ENCODE measurements at regions not wholly inside any gene's neighbourhood (a gene's known extent, or its start where the extent isn't known, plus 50 kb on each side); places are given as distances from the start of the nearest gene placed in this dataset.

DNA sequence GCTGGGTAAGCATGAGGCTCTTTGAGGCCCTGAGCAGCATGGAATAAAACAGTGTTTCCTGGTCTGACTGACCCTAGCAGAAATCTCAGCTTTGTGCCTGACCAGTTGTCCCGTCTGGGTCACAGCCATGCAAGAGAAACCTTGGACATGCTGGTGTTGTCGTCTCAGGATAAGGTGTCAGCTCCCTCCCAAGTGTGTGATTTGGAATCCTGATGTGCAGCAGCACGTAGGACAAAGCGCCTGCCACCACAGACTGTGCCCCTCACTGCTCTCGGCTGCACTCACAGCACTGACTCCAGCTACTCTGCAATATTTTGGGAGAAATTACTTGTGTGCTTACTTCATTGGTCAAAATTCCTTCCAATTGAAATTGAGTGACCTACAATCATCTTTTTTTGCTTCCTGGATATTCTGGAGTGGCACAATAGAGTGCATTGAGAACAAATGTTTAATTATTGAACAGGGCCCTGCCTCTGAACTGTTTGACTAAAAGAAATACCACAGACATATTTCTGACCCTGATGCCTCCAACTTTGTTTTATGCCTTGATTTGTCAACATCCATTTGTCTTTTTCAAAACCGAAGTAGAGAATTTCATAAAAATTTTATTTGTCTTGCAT lies 352.4 kb downstream of the SOCS6 start:
- H3K4me3 Mint-ChIP-seq, result no peak overlapping the region
- DNase-seq, result no peak

DNA sequence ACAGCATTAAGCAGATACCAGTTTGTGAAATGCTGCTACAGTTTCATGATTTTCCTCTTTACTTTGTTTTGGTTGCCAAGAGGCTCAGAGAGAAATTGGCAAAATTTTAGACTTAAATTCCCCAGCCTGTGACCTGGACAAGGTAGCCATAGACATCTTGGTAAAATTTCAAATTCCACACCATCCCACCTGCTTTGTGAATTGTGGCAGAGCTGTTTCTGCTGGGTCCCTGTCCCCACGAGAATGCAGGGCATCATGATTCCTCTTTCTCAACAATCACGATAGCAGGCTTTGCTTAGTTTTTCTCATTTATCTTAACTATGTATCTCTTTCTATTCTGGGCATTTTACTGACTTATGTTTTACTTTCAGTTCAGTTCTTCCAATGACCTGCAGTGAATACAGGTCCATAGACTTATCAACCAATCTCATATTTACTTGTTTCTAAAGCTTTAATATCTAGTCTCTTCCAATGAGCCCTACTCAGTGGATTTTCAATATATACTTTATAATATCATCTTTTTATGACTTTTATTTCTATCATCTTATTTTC lies 351.6 kb downstream of the SOCS6 start:
- no peak for DNase-seq
- H3K9me3 Mint-ChIP-seq, result peaks cover 14% of the 10 kb centered on the region
- H3K36me3 Mint-ChIP-seq (ENCODE audit: low read depth), result no peaks in the 10 kb centered on the region
- no peak overlapping the region for H3K27ac Mint-ChIP-seq
- no peaks in the 10 kb centered on the region for H3K4me1 Mint-ChIP-seq (ENCODE audit: low read depth)
- no peaks in the 10 kb centered on the region for H3K27me3 Mint-ChIP-seq (ENCODE audit: insufficient read depth)
- TF ChIP-seq, protein P1, sequence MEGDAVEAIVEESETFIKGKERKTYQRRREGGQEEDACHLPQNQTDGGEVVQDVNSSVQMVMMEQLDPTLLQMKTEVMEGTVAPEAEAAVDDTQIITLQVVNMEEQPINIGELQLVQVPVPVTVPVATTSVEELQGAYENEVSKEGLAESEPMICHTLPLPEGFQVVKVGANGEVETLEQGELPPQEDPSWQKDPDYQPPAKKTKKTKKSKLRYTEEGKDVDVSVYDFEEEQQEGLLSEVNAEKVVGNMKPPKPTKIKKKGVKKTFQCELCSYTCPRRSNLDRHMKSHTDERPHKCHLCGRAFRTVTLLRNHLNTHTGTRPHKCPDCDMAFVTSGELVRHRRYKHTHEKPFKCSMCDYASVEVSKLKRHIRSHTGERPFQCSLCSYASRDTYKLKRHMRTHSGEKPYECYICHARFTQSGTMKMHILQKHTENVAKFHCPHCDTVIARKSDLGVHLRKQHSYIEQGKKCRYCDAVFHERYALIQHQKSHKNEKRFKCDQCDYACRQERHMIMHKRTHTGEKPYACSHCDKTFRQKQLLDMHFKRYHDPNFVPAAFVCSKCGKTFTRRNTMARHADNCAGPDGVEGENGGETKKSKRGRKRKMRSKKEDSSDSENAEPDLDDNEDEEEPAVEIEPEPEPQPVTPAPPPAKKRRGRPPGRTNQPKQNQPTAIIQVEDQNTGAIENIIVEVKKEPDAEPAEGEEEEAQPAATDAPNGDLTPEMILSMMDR (IDR thresholded peaks at IDR 0.05), result no peak
- no peak overlapping the region for H3K4me3 Mint-ChIP-seq

More for the DNA sequence above, 352.4 kb downstream of the SOCS6 start:
- Mint-ChIP-seq H3K36me3 (ENCODE audit: low read depth) (no peaks in the 10 kb centered on the region), H3K27me3 (ENCODE audit: insufficient read depth) (no peaks in the 10 kb centered on the region), H3K9me3 (peaks cover 14% of the 10 kb centered on the region), H3K4me1 (ENCODE audit: low read depth) (no peaks in the 10 kb centered on the region), H3K27ac (no peak overlapping the region)
- TF ChIP-seq, protein P1 (IDR thresholded peaks at IDR 0.05), result no peak

DNA sequence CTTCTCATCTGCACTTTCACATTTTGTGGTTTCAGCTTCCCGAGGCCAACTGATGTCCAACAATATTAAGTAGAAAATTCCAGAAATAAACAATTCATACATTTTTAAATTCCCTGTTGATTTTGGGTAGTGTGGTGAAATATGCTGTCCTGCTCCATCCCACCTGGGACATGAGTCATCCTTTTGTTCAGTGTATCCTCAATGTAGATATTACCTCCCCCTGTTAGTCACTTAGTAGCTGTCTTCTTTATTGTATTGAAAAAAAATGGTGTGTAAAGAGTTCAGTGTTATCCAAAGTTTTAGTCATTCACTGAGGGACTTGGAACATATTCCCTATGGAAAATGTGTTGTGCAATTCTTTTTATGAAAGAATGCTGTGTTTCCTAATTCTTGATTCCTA lies 348.1 kb downstream of the SOCS6 start:
- H3K27me3 Mint-ChIP-seq (ENCODE audit: insufficient read depth), result no peaks in the 10 kb centered on the region
- H3K27ac Mint-ChIP-seq, result no peak overlapping the region
- peaks cover 13% of the 10 kb centered on the region for H3K9me3 Mint-ChIP-seq
- TF ChIP-seq, protein P1 (IDR thresholded peaks at IDR 0.05), result no peak
- no peaks in the 10 kb centered on the region for H3K36me3 Mint-ChIP-seq (ENCODE audit: low read depth)
- H3K4me3 Mint-ChIP-seq, result no peak overlapping the region
- DNase-seq, result no peak
- no peaks in the 10 kb centered on the region for H3K4me1 Mint-ChIP-seq (ENCODE audit: low read depth)

DNA sequence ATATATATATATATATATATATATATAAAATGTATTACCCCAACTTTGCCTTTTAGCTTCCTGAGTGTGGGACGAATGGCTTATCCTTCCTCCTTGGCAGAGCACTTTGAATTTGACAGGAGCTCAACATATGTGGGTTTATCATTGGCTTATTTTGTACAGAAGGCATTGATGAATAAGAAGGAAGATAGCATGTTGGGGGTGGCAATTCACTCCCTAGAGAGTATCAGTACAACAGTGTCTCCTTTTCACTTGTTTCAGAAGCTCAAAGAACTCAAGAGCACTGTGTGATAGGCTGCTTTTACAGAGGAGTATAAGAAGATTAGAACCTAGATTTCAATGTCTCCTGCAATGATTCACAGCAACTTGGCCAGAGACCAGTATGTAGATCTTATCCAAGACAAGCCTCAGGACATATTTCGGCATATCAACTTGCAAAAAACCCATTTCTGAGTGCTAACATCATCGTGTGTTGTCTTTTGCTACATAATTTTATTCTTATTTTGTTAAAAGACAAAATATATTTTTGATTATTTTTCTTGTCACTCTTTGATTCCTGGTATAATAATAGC lies 345.8 kb downstream of the SOCS6 start:
- DNase-seq, result no peak
- Mint-ChIP-seq H3K27me3 (ENCODE audit: insufficient read depth) (no peaks in the 10 kb centered on the region), H3K9me3 (peaks cover 17% of the 10 kb centered on the region), H3K27ac (no peak overlapping the region), H3K36me3 (ENCODE audit: low read depth) (no peaks in the 10 kb centered on the region), H3K4me3 (no peak overlapping the region), H3K4me1 (ENCODE audit: low read depth) (no peaks in the 10 kb centered on the region)
- TF ChIP-seq, protein P1 (IDR thresholded peaks at IDR 0.05), result no peak

DNA sequence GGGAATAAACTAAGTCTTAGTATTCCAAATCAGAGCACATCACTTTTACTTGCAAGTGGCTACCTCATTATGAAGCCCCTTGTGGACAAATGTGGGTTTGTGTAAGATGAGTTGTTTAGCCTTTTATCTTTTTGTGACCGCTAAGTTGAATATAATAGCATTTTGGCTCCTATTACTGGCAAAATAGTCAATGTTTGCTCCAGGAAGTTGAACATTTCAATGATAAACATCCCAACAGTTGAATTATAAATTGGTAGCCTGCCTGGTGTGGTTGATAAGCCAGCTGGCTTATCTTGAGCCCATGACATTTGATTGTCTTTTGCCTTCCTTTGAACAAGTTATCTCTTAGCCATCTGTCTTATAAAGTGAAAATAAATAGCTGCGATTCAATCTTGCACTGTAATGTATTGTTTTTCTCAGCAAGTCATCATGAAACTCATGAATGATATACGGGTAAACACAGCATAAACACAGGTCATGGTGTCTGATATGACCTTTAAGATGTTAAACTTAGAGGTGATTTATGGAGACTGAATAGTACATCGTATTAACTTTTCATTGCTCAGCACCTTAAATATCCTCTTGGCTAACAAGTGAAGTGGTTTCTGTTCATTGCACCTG lies 338.4 kb downstream of the SOCS6 start:
- H3K27ac Mint-ChIP-seq, result no peak overlapping the region
- DNase-seq, result no peak
- TF ChIP-seq, protein P1 (IDR thresholded peaks at IDR 0.05), result no peak
- no peak overlapping the region for H3K4me3 Mint-ChIP-seq
- H3K9me3 Mint-ChIP-seq, result peaks cover 30% of the 10 kb centered on the region
- H3K4me1 Mint-ChIP-seq (ENCODE audit: low read depth), result no peaks in the 10 kb centered on the region
- no peaks in the 10 kb centered on the region for H3K27me3 Mint-ChIP-seq (ENCODE audit: insufficient read depth)
- no peaks in the 10 kb centered on the region for H3K36me3 Mint-ChIP-seq (ENCODE audit: low read depth)
